Retinal pigment epithelial cell (primary cell): ENCODE measurements at regions not wholly inside any gene's neighbourhood (a gene's known extent, or its start where the extent isn't known, plus 50 kb on each side); places are given as distances from the start of the nearest gene placed in this dataset.

Experiments used
- DNase-seq: peaks from one replicate; pipeline ENCODE4 v3.0.0-alpha.2; 2010; ENCODE audit warnings: low read depth
- H3K4me3 ChIP-seq: 2 replicates; pipeline ENCODE4 v1.5.1; 2011; ENCODE audit warnings: mild to moderate bottlenecking, low read length, control low read depth, moderate library complexity
- TF ChIP-seq, protein P1 (sequence below): conservative IDR thresholded peaks from 2 replicates; pipeline ENCODE4 v1.5.1; 2011; ENCODE audit warnings: low read depth, low read length, control low read depth, inconsistent platforms

DNA sequence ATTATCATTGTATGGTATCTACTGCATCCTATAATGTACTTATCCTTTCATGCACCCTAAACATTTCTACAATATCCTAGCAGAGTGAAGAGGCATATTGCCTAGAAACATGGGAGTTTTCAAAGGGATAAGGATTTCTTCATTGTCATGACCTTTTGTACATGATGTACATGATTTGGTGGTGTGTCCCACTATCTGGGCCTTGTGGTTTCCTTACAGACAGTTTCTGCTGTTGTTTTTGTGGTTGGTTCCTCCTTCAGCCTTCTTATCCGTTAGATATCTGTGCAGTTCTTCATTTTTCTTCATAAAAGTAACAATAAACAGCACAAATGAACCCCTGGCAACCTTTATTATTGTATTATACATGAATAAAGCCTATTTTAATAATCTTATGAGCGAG, 70.4 kb upstream of the BACH1 start:
- no peak for DNase-seq
- no peak overlapping the region for H3K4me3 ChIP-seq
- TF ChIP-seq, protein P1, sequence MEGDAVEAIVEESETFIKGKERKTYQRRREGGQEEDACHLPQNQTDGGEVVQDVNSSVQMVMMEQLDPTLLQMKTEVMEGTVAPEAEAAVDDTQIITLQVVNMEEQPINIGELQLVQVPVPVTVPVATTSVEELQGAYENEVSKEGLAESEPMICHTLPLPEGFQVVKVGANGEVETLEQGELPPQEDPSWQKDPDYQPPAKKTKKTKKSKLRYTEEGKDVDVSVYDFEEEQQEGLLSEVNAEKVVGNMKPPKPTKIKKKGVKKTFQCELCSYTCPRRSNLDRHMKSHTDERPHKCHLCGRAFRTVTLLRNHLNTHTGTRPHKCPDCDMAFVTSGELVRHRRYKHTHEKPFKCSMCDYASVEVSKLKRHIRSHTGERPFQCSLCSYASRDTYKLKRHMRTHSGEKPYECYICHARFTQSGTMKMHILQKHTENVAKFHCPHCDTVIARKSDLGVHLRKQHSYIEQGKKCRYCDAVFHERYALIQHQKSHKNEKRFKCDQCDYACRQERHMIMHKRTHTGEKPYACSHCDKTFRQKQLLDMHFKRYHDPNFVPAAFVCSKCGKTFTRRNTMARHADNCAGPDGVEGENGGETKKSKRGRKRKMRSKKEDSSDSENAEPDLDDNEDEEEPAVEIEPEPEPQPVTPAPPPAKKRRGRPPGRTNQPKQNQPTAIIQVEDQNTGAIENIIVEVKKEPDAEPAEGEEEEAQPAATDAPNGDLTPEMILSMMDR, result no peak

DNA sequence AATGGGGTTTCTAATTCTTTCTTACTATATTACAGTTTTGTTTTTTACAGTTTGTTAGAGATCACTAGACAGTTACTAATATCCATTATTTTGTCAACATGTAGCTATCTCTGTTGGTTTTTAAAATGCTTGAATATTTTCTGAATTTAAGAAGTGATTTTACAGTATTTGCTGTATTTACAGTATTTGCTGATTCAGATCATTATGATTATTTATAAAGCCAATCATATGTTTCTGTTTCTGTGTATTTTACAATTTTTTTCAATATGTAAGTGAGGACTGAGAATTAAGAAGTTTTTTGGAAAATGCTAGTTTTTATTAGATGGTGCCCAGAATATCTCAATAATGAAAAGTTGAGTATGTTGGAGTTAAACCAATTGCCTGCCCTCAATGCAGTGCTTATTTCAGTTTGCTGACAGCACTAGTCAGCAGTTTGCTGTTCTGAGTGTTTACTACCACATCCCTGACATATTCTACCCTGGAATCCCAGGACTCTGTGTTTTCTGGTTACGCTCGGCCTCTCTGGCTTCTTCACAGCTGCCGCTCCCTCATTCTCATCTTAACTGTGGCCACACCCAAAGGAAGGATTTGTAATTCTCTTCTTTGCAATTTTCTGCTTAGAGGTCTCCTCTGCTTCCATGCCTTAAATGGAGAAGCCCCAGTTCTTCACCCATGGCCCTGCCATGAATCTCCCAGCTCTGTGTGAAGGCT, 68.0 kb upstream of the BACH1 start:
- H3K4me3 ChIP-seq, result no peak overlapping the region
- TF ChIP-seq, protein P1, result no peak
- no peak for DNase-seq

DNA sequence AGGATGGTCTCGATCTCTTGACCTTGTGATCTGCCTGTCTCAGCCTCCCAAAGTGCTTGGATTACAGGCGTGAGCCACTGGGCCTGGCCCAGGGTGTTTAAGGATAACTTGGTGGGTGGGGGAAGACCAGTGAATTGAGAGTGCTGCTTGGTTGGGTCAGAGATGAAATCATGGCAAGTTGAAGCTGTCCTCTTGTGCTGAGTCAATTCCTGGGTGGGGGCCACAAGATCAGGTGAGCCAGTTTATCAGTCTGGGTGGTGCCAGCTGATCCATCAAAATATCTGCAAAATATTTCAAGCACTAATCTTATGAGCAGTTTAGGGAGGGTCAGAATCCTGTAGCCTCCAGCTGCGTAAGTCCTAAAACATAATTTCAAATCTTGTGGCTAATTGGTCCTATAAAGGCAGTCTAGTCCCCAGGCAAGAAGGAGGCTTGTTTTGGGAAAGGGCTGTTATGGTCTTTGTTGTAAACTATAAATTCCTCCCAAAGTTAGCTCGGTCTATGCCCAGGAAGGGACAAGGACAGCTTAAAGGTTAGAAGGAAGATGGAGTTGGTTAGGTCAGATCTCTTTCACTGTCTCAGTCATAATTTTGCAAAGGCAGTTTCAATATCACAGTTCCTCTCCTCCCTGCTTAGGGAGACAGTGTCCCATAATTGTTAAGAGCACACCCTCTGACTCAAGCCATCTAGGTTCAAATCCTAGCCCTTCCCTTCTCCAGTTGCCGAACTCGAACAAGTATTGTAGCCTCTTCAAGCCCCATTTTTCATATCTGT, 66.8 kb upstream of the BACH1 start:
- DNase-seq, result no peak
- TF ChIP-seq, protein P1, result no peak

DNA sequence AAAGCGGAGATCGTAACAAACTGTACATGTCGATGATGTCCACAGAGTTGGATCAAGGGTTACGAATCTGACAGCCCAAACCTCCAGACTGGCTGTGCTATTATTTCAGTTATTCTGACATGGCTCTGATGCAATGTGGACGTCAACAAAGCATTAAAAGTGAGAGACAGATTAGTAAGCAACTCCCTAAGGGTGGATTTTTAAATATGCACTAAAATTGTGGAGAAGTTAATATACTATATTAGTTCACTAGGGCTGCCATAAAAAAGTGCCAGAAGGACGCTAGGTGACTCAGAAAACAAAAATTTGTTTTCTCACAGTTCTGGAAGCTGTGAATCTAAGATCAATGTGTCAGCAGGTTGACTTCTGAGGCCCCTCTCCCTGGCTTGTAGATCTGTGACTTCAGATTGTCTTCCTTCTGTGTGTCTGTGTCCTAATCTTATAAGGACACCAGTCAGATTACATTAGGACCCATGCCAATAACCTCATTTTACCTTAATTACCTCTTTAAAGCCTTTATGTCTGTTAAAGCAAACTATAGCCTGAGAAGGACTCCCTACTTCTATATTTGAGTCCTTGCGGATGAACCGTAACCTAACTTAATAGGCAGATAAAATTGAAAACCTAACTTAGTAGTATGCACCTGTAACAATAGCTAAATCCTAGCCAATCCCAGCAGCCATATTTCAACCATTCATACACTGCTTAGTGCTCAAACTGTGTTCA, 66.0 kb upstream of the BACH1 start:
- DNase-seq, result peak; percentile 66
- no peak overlapping the region for H3K4me3 ChIP-seq
- TF ChIP-seq, protein P1, result no peak

More for the DNA sequence above, 66.8 kb upstream of the BACH1 start:
- H3K4me3 ChIP-seq, result no peak overlapping the region

DNA sequence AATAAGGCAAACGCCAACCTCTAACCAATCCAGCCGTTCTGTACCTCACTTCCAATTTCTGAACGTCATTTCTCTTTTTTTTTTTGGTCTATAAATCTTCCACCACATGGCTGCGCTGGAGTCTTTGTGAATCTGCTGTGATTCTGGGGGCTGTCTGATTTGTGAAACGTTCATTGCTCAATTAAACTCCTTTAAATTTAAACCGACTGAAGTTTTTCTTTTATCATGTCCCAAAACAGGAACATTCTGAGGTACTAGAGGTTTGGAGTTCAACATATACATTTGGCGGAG, 65.5 kb upstream of the BACH1 start:
- TF ChIP-seq, protein P1, result no peak
- H3K4me3 ChIP-seq, result no peak overlapping the region
- DNase-seq, result no peak

DNA sequence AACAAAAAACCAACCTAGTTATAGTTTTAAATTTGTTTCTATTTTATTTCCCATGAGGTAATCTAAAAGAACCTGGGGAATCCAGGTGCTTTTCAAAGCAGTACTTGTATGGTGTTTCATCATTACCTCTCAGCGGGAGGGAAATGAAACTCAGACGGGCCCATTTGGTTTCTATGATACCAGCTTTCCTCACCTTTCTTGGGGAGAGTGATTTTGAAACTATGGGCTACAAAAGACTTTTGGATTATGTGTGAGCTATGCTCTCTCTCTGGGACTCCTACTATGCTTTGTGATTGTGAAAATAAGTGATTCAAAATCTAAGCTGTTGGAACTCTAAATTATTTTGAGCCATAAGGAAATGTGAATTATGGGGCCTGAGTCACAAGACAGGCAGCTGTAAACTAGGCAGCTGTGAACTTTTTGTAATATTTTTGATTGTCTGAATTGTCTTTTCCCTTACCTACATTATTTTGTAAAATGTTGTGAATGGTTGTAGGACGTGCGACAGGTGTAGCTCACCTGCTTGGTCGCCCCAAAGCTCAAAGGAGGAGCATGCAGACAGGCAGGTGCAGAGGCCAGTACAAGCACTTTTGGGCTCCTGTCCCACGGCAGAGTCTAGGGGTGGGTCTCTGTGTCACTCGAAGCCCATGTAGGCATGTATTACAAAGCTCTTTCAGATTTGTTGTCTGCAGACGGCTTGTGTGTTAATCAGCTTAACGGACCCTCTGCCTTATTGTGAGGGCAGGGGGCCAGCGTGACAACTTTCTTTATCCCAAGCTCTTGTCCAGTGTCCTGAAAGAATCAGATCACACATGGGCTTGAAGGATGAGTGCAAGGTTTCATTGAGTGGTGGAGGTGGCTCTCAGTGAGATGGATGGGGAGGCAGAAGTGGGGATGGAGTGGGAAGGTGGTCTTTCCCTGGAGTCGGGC, 64.8 kb upstream of the BACH1 start:
- TF ChIP-seq, protein P1, result no peak
- no peak overlapping the region for H3K4me3 ChIP-seq
- no peak for DNase-seq
